ENCODE measurements at regions not wholly inside any gene's neighbourhood (a gene's known extent, or its start where the extent isn't known, plus 50 kb on each side); places are given as distances from the start of the nearest gene placed in this dataset.

DNA sequence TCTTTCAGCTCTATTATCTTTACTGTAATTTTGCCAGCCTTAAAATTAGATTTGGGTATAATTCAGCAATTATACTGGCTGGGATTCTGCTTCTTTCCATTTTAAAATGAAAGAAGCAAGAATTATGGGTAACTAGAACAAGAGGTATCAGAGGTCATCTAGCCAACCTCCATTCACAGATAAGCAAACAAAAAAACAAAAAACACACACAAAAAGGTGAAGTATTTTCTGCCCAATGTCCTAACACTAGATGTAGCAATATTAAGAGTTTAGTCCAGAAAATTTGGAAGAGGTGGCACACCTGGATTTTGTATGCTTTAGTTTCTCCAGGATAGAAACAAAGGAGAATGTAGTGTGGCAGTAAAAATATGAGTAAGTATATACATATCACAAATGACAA lies 68.1 kb upstream of the ANXA1 start:
- no peak overlapping the region for H3K27ac ChIP-seq (ENCODE audit: low read depth, low read length, poor library complexity, severe bottlenecking)
- H3K27me3 ChIP-seq (replicated peaks; ENCODE audit: insufficient read depth, low read depth, low read length, poor library complexity): no peaks in the 10 kb centered on the region
- TF ChIP-seq CTCF (conservative IDR thresholded peaks at IDR 0.05; ENCODE audit: low read depth, low read length): no peak
- TF ChIP-seq EZH2 (IDR thresholded peaks at IDR 0.05; ENCODE audit: borderline replicate concordance, low read depth, low read length, poor library complexity, severe bottlenecking): no peak
- H3K36me3 ChIP-seq (ENCODE audit: insufficient read depth, low read length, poor library complexity, severe bottlenecking): no peaks in the 10 kb centered on the region
- no peaks in the 10 kb centered on the region for H3K9me3 ChIP-seq (ENCODE audit: low read depth, low read length, poor library complexity, severe bottlenecking)
- DNase-seq (ENCODE audit: low spot score): no peak
- ChIA-PET CTCF (no interaction called here), POLR2A (ENCODE audit: low non-redundant PET) (no interaction called here)
- intact Hi-C loops (cut with micrococcal nuclease; ENCODE audit: unreplicated experiment): loop anchor here (2.0 kb wide), 1 partner anchor 227 kb away; no protein-coding TSS in a partner anchor
- BruUV-seq (replicated peaks): no TSS peak
- H3K4me3 ChIP-seq (ENCODE audit: low read depth, low read length, poor library complexity, severe bottlenecking): no peak overlapping the region
- peaks cover 4% of the 10 kb centered on the region for H3K4me1 ChIP-seq (ENCODE audit: insufficient read depth, low read length, poor library complexity, severe bottlenecking)

- BruUV-seq (replicated peaks): no TSS peak
- no peaks in the 10 kb centered on the region for H3K9me3 ChIP-seq (ENCODE audit: low read depth, low read length, poor library complexity, severe bottlenecking)
- TF ChIP-seq EZH2 (IDR thresholded peaks at IDR 0.05; ENCODE audit: borderline replicate concordance, low read depth, low read length, poor library complexity, severe bottlenecking) (no peak), CTCF (conservative IDR thresholded peaks at IDR 0.05; ENCODE audit: low read depth, low read length) (peak; percentile 84)
- H3K27ac ChIP-seq (ENCODE audit: low read depth, low read length, poor library complexity, severe bottlenecking): no peak overlapping the region
- ChIA-PET CTCF (interaction anchor here (1.0 to 1.8 kb wide), 3 partner anchors 98 to 801 kb away, joined by 3 to 9 read pairs (median 4); no protein-coding TSS in a partner anchor), POLR2A (ENCODE audit: low non-redundant PET) (no interaction called here)
- no peaks in the 10 kb centered on the region for H3K27me3 ChIP-seq (replicated peaks; ENCODE audit: insufficient read depth, low read depth, low read length, poor library complexity)
- no peaks in the 10 kb centered on the region for H3K36me3 ChIP-seq (ENCODE audit: insufficient read depth, low read length, poor library complexity, severe bottlenecking)
- DNase-seq (ENCODE audit: low spot score): peak; percentile 80
- H3K4me3 ChIP-seq (ENCODE audit: low read depth, low read length, poor library complexity, severe bottlenecking): no peak overlapping the region
- peaks cover 4% of the 10 kb centered on the region for H3K4me1 ChIP-seq (ENCODE audit: insufficient read depth, low read length, poor library complexity, severe bottlenecking)
- intact Hi-C loops (cut with micrococcal nuclease; ENCODE audit: unreplicated experiment): loop anchor here (1.0 to 2.0 kb wide), 3 partner anchors 58 to 225 kb away; no protein-coding TSS in a partner anchor
Measured at GRCh38 chr9:73081979-73082657, 69.5 kb upstream of the ANXA1 start.

DNA sequence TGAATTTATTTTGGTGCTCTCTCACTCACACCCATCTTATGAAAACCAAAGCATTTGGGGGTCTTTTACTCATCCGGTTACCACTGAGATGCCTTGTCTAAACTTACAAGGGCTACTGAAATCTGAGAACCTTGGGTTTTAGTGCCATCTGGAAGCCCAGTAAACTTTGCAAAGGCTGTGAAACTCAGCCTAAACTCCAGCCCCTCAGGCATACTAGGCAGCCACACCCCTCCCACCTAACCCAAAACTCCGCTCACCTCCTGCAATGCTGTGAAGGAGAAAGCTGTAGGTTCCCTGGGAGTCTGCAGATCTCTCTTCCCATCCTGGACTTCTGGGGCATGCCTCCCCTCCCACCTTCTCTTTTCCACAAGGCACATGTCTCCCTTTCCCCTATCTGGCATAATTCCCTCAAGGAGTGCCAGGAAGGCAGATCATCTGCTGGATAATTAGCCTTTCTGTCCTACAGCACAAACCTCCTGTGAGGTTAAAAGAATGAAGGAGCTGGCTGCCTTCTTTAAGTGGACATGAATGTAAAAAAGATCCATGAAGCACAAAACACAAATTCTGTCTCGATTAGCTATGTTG lies 71.5 kb upstream of the ANXA1 start:
- intact Hi-C loops (cut with micrococcal nuclease; ENCODE audit: unreplicated experiment): no loop called here
- H3K4me3 ChIP-seq (ENCODE audit: low read depth, low read length, poor library complexity, severe bottlenecking): no peak overlapping the region
- no peaks in the 10 kb centered on the region for H3K36me3 ChIP-seq (ENCODE audit: insufficient read depth, low read length, poor library complexity, severe bottlenecking)
- no peaks in the 10 kb centered on the region for H3K27me3 ChIP-seq (replicated peaks; ENCODE audit: insufficient read depth, low read depth, low read length, poor library complexity)
- H3K9me3 ChIP-seq (ENCODE audit: low read depth, low read length, poor library complexity, severe bottlenecking): no peaks in the 10 kb centered on the region
- TF ChIP-seq CTCF (conservative IDR thresholded peaks at IDR 0.05; ENCODE audit: low read depth, low read length) (no peak), EZH2 (IDR thresholded peaks at IDR 0.05; ENCODE audit: borderline replicate concordance, low read depth, low read length, poor library complexity, severe bottlenecking) (no peak)
- ChIA-PET POLR2A (ENCODE audit: low non-redundant PET) (no interaction called here), CTCF (interaction anchor here (1.2 kb wide), 1 partner anchor 223 kb away, joined by 6 read pairs; no protein-coding TSS in a partner anchor)
- H3K27ac ChIP-seq (ENCODE audit: low read depth, low read length, poor library complexity, severe bottlenecking): no peak overlapping the region
- H3K4me1 ChIP-seq (ENCODE audit: insufficient read depth, low read length, poor library complexity, severe bottlenecking): peaks cover 4% of the 10 kb centered on the region
- no TSS peak for BruUV-seq (replicated peaks)
- no peak for DNase-seq (ENCODE audit: low spot score)
